Common myeloid progenitor, CD34-positive (primary cell): ENCODE measurements at regions not wholly inside any gene's neighbourhood (a gene's known extent, or its start where the extent isn't known, plus 50 kb on each side); places are given as distances from the start of the nearest gene placed in this dataset.

Experiments
- CTCF ChIA-PET: fragments of 350-600 bp; sonication (Branson Sonifier 250); formaldehyde crosslinking; loops from one replicate; lab custom pipeline; 2021; ENCODE audit warnings: antibody characterized with exemption; lab: Charles Lee
- POLR2A ChIA-PET: fragments of 350-600 bp; sonication (Branson Sonifier 250); formaldehyde crosslinking; loops from one replicate; lab custom pipeline; 2021; ENCODE audit warnings: antibody characterized with exemption; lab: Charles Lee
- DNase-seq, 3 donors: peaks; one replicate each; pipeline versions ENCODE4 v3.0.0 to v3.0.0-alpha.2; 2013
- H3K27ac ChIP-seq, 2 experiments: 1 replicate in 1 of 2; 2 replicates in 1 of 2; pipeline ENCODE4 v1.7.0; 2013; ENCODE audit warnings: inconsistent platforms in 2 of 2, low read length in 2 of 2, mild to moderate bottlenecking in 2 of 2, low read depth in 1 of 2, moderate library complexity in 1 of 2; ENCODE audit not compliant: severe bottlenecking in 2 of 2, insufficient read depth in 1 of 2, poor library complexity in 1 of 2
- H3K27me3 ChIP-seq, 5 experiments: replicated peaks in 2 of 5; 1 replicate in 3 of 5; 2 replicates in 2 of 5; pipeline versions ENCODE4 v1.6.1 to v1.7.0; 2013; ENCODE audit warnings: low read length in 4 of 5, mild to moderate bottlenecking in 2 of 5, moderate library complexity in 2 of 5, inconsistent platforms in 1 of 5; ENCODE audit not compliant: insufficient read depth in 5 of 5, control insufficient read depth in 4 of 5
- H3K36me3 ChIP-seq, 4 experiments: 1 replicate in 2 of 4; 2 replicates in 2 of 4; pipeline versions ENCODE4 v1.6.1 to v1.7.0; 2013; ENCODE audit warnings: low read length in 3 of 4, control low read depth in 1 of 4, mild to moderate bottlenecking in 1 of 4; ENCODE audit not compliant: control insufficient read depth in 4 of 4, insufficient read depth in 4 of 4
- H3K4me1 ChIP-seq, 4 experiments: 1 replicate in 3 of 4; 2 replicates in 1 of 4; pipeline versions ENCODE4 v1.6.1 to v1.7.1; 2013; ENCODE audit warnings: low read length in 3 of 4, mild to moderate bottlenecking in 3 of 4, control low read depth in 1 of 4, inconsistent platforms in 1 of 4, moderate library complexity in 1 of 4; ENCODE audit not compliant: control insufficient read depth in 4 of 4, insufficient read depth in 4 of 4; ENCODE audit errors: control extremely low read depth in 1 of 4
- H3K4me3 ChIP-seq, 7 experiments: 1 replicate in 4 of 7; 2 replicates in 3 of 7; pipeline versions ENCODE4 v1.5.1 to v1.7.0; 2013; ENCODE audit warnings: mild to moderate bottlenecking in 7 of 7, low read length in 6 of 7, moderate library complexity in 6 of 7, inconsistent platforms in 2 of 7, low read depth in 2 of 7, control low read depth in 1 of 7; ENCODE audit not compliant: insufficient read depth in 4 of 7, control insufficient read depth in 1 of 7; ENCODE audit errors: extremely low read depth in 1 of 7
- H3K9me3 ChIP-seq, 5 experiments: 1 replicate in 4 of 5; 2 replicates in 1 of 5; pipeline versions ENCODE4 v1.6.1 to v1.7.1; 2013; ENCODE audit warnings: low read length in 4 of 5, mild to moderate bottlenecking in 2 of 5, inconsistent platforms in 1 of 5, low read depth in 1 of 5, moderate library complexity in 1 of 5; ENCODE audit not compliant: control insufficient read depth in 4 of 5, insufficient read depth in 2 of 5; ENCODE audit errors: control extremely low read depth in 1 of 5
- WGBS: methylation state at CpG from one replicate; pipeline ENCODE4 v1.1.5; 2013; ENCODE audit not compliant: insufficient coverage; 5-methylcytosine and 5-hydroxymethylcytosine counted together

GRCh38 chr4:19883841-19884240, 367.9 kb upstream of the SLIT2 start:
- no peaks in the 10 kb centered on the region for H3K4me1 ChIP-seq
- CTCF ChIA-PET = no interaction called here

DNA sequence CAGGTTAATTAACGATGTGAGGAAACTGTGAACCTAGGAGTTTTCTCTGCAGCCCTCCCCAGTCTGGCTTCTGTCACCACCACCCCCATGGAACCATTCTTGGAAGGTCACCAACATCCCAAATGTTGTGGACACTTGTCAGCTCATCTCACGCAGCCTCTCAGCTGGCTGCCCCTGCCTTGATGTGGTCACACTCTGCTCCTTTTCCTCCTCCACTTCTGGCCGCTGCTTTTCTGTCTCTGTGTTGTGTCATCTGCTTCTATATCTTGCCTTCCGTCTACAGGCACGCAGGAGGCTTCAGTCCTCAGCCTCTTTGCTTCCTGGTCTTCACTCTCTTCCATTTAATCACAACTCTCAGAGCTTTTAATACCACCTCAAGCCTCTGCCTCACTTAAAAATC, 371.5 kb upstream of the SLIT2 start:
- H3K4me1 ChIP-seq = no peaks in the 10 kb centered on the region
- WGBS = 57% methylated on average over 5 of the region's 5 CpGs
- ChIA-PET CTCF (no interaction called here), POLR2A (no interaction called here)
- H3K9me3 ChIP-seq = no peaks in the 10 kb centered on the region
- H3K27me3 ChIP-seq = no peaks in the 10 kb centered on the region
- no peak for DNase-seq
- no peaks in the 10 kb centered on the region for H3K36me3 ChIP-seq
- H3K27ac ChIP-seq = no peak overlapping the region
- no peak overlapping the region for H3K4me3 ChIP-seq

More at GRCh38 chr4:19883841-19884240, 367.9 kb upstream of the SLIT2 start:
- POLR2A ChIA-PET = no interaction called here
- Histone ChIP-seq H3K36me3 (no peaks in the 10 kb centered on the region), H3K27me3 (no peaks in the 10 kb centered on the region), H3K27ac (no peak overlapping the region), H3K9me3 (no peaks in the 10 kb centered on the region), H3K4me3 (no peak overlapping the region)
- no peak for DNase-seq

DNA sequence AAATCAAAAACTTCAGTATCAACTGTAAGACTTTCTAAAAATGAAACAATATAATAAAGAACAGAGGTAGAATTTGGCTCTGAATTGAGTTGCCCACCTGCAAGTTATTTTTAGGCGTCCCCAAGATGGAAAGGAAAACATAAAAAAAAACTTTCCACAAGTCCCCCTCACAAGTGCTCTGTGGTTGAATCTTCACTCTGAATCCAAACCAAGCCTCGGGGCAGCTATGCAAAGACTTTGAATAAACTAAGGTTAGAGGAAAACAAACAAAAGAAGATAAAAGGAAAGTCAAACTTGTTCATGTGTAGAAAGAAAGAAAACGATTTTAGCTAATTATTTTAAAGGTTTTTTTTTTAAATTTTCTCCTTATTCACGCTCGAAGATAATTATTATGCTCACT, 372.4 kb upstream of the SLIT2 start:
- ChIA-PET CTCF (no interaction called here), POLR2A (no interaction called here)
- H3K4me1 ChIP-seq = no peaks in the 10 kb centered on the region
- no peaks in the 10 kb centered on the region for H3K36me3 ChIP-seq
- H3K9me3 ChIP-seq = no peaks in the 10 kb centered on the region
- no peak overlapping the region for H3K4me3 ChIP-seq
- H3K27me3 ChIP-seq = no peaks in the 10 kb centered on the region
- H3K27ac ChIP-seq = no peak overlapping the region
- DNase-seq = no peak
- 80% methylated on average over 1 of the region's 5 CpGs for WGBS

DNA sequence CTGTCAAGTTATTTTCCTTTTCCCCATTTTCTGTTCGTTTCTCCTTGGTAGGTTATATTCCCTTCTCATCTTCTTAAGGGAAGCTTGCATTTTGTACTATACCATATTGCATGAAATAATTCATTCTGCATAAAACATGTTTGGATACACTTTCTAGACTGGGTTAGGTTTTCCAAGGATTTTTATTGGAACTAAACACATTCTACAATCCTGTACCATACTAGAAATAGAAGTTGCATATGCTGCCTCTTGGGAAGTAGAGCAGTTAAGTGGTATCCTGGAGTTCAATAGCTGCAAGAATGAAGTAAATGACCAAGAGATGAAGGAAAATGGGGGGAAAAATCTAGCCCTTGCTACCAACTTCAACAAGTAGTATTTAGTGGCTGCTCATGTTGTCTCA, 393.7 kb upstream of the SLIT2 start:
- no CpG with 5 or more reads among the region's 1 CpG for WGBS
- Histone ChIP-seq H3K9me3 (peaks cover 0 to 4% (median 0%) of the 10 kb centered on the region in 5 experiments), H3K4me3 (no peak overlapping the region), H3K27me3 (no peaks in the 10 kb centered on the region), H3K36me3 (no peaks in the 10 kb centered on the region), H3K27ac (no peak overlapping the region), H3K4me1 (no peaks in the 10 kb centered on the region)
- CTCF ChIA-PET = no interaction called here
- DNase-seq = no peak
- POLR2A ChIA-PET = no interaction called here

DNA sequence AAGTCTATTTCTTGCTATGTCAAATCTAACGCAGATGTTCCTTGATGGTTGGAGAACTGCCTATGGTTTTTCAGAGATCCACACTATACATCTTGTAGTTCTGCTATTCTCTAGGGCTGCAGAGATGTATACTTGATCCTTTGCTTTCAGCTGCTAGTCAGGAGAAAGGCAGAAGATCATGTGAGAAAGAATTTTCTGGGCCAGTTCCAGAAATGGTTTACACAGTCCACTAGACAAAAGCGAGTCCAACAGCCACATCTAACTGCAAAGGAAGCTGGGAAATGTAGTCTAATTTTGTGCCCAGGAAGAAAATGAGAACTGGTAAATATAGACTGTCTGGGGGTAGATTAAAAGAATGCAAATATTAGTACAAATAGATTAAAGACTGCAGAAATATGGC, 394.3 kb upstream of the SLIT2 start:
- peaks cover 0 to 4% (median 0%) of the 10 kb centered on the region in 5 experiments for H3K9me3 ChIP-seq
- 40% methylated on average over 1 of the region's 2 CpGs for WGBS
- H3K4me3 ChIP-seq = no peak overlapping the region
- H3K27ac ChIP-seq = no peak overlapping the region
- no peaks in the 10 kb centered on the region for H3K4me1 ChIP-seq
- no peak for DNase-seq
- CTCF ChIA-PET = no interaction called here
- no peaks in the 10 kb centered on the region for H3K27me3 ChIP-seq
- POLR2A ChIA-PET = no interaction called here
- no peaks in the 10 kb centered on the region for H3K36me3 ChIP-seq

- Histone ChIP-seq H3K27ac (no peak overlapping the region), H3K4me3 (no peak overlapping the region), H3K36me3 (no peaks in the 10 kb centered on the region), H3K4me1 (no peaks in the 10 kb centered on the region), H3K27me3 (no peaks in the 10 kb centered on the region), H3K9me3 (peaks cover 0 to 4% (median 0%) of the 10 kb centered on the region in 5 experiments)
- 95% methylated on average over 2 of the region's 5 CpGs for WGBS
- ChIA-PET POLR2A (no interaction called here), CTCF (no interaction called here)
- no peak for DNase-seq
These were observed 400.8 kb upstream of the SLIT2 start for GRCh38 chr4:19850909-19851308.

- CTCF ChIA-PET = no interaction called here
- 100% methylated on average over 1 of the region's 2 CpGs for WGBS
- Histone ChIP-seq H3K27me3 (no peaks in the 10 kb centered on the region), H3K9me3 (no peaks in the 10 kb centered on the region), H3K27ac (no peak overlapping the region), H3K4me1 (no peaks in the 10 kb centered on the region), H3K4me3 (no peak overlapping the region), H3K36me3 (no peaks in the 10 kb centered on the region)
- POLR2A ChIA-PET = no interaction called here
- no peak for DNase-seq
These were observed 407.3 kb upstream of the SLIT2 start for GRCh38 chr4:19844446-19844845.
